Sciatic nerve (tissue), 2 donors: ENCODE measurements at regions not wholly inside any gene's neighbourhood (a gene's known extent, or its start where the extent isn't known, plus 50 kb on each side); places are given as distances from the start of the nearest gene placed in this dataset.

Source experiments
- ATAC-seq: fragments of 200-7000 bp; cut with Tn5 transposase; one replicate; pipeline ENCODE4 v1.9.1; 2020; ENCODE audit warnings: mild to moderate bottlenecking, moderate library complexity
- DNase-seq: peaks from one replicate; pipeline ENCODE4 v3.0.0-alpha.2; 2020; ENCODE audit warnings: low spot score
- intact Hi-C: fragments of 100-400 bp; cut with DNase I; formaldehyde crosslinking; loops from one replicate; pipeline ENCODE4 v1.14.2; 2022
- donor health status: DM: no; HTN: no; CAD: no.
- donor health status: DM: no; HTN: no; CAD: no.

DNA sequence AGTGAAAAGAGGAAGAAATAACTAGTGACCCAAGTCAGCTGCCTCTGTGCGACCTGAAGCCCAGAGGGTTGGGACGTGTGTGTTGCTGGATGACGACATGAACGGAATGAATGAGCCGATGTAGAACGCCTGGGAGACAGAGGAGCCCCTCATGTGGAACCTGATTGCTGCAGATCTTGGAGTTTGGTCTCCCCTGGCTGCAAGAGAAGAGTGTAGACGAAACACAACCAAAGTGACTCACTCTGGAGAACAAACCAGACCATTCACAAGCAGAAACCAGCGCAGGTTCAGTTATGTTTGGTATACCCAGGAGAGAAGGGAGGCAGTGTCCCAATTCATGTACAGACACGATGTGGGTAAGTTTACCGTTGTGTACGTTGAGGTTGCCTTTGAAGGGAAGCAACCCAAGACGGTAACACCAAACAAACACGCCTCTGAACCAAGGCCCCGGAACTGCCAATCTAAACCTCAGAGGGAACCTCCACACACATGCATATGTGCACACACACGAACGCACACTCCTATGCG is 265.9 kb downstream of the BMP7 start:
- intact Hi-C loops = no loop called here
- no peak for DNase-seq
- no peak for ATAC-seq

DNA sequence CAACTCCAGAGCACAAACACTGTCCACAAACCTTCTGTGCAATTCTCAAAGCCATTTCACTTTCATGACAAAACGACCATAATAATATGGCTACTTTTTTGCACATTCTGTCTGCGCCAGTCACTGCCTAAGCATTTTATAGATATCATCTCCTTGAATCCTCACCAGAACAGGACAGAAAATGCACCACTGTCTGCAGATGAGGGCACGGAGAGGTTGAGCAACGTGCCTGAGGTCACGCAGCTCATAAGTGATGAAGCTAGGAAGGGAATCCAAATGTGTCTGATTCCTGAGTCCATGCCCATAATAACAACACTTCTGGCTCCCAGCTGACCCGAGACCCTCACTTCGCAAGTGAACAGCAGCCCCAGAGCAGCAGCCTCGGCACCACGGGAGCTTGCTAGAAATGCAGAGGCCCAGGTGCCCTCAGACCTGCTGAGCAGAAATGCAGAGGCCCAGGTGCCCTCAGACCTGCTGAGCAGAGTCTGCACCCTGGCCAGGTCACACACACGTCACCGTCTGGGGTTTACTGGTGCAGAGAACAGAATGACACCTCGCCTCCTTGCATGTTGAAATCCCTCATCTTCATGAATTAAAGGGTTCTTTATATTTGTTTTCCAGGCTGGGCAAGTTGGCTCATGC is 265.2 kb downstream of the BMP7 start:
- intact Hi-C loops = no loop called here
- ATAC-seq = no peak
- DNase-seq = no peak

DNA sequence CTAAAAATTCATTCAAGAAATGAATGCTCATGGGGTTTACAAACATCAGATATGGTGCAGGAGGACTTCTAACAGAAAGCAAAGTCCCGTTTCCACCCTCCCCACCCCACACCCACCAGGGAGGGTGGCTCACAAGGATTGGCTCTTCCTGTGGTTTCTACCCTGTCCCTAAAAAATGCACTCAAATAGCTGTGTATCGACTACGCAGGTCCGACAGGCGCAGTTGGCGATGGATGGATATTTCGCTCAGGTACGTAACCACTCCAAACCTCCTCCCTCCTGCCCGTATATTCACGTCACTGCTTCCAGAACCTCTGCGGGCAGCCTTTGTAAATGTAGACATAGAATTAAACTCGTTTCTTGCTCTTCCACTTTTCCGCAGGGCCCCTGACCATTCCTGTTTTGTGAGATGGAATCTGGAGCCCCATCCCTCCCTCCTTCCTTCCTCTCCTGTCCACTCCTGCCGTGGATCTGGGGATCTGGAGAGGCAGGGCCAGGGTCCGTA is 264.3 kb downstream of the BMP7 start:
- ATAC-seq (no peak), DNase-seq (no peak)
- intact Hi-C loops = no loop called here

DNA sequence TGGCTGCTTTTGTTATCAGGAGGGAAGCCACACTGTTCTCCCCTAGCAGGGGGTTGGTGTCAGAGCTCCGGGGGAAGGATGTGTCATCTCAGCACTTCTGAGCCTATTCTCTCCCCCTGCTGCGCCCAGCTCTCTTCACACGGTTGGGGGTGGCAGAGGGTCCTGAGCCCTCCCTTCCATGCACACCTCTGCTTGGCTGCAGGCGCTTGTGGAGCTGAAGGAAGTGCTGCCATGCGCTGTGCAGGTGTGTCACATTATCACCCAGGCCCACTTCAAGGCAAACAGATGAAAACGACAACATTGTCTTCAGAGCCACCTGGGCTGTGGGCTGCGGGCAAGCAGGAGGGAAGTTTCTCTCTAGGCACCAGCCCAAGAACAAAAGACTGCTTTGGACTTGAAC is 263.4 kb downstream of the BMP7 start:
- DNase-seq (no peak), ATAC-seq (no peak)
- intact Hi-C loops = no loop called here

DNA sequence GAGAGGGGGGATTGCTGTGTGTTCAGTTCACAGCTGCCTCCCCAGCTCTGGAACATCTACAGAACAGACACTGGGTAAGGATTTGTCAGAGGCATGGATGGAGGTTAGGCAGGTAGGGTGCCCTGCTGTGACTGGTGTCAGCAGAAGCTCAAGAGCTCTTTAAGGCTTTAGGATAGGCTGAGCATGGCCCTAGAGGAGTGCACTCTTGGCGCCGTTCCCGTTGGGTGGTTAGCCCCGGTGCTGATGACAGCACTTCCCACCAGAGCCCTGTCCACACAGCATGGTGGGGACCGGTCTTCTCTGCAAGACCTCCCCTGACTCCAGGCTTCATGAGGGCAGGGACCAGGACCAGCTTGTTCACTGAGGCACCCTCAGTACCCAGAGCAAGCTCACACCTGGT is 262.0 kb downstream of the BMP7 start:
- ATAC-seq = no peak
- no peak for DNase-seq
- intact Hi-C loops = no loop called here

DNA sequence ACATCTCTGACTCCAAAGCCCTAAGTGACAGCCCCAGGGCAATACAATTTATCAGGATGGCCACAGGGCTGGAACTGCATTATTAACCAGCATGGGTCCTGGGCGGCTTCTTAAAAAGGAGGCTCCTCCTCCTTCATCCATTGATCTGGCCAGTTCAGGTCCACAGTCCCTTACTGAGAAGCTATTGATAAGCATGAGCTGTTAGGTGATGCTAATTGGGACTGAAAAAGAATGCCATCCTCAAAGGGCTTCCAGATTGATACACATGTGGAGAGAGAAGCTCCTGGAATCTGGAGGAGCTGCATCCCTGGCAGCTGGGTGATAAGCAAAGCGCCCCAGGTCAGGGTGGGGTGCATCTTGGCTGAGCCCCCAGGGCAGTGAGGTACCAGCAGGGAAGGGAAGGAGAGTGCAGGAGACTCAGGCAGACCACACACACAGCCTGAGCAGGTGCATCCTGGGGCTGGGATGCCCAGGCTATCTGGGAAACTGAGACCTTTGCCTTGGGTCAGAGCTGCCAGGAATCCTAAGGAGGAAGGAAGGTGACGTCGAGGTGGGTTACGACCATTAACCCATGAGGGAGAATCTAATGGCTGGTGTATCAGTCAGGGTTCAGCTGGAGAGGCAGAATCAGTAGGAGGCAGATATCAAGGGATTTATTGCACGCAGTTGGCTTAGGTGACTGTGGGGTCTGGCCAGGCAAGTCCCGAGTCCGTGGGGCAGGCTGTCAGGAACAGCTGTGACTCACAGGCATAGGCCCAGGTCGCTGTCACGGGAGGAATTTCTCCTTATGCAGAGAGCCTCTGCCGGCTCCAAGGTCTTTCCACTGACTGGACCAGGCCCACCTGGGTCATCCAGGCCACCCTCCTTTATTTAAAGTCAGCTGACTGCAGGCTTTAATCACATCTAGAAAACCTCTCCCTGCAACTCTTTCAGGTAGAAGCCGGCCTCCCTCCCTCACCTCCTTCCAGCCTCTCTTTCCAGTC is 261.2 kb downstream of the BMP7 start:
- intact Hi-C loops = no loop called here
- DNase-seq (no peak), ATAC-seq (no peak)

DNA sequence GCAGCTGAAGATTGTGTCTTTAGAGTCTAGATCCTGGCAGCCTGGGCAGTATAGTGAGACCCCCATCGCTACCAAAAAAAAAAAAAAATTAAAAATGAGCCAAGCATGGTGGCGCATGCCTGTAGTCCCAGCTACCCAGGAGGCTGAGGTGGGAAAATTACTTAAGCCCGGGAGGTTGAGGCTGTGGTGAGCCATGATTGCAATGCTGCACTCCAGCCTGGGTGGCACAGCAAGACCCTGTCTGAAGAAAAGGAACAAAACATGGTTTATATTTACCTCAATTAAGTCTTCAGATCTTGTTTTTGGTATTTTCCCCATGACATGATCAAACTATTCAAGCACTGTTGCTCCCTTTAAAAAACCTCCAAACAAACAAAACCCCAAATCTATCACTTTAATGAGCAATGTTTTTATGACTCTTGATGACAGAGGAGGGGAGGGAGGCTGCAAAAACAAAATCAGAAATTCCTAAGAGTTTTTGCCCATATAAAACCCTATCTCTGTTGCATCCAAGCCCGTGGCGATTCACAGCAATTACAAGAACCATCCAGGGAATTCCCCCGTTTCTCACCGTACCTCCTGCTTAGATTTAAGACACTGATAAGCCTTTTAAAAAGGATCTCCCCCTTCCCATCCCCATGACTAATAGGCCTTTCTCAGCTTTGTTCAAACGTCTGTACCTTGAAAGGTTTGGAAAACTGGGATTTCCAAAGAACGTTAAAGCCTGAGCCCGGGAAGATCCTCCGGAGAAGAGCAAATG is 259.9 kb downstream of the BMP7 start:
- intact Hi-C loops = no loop called here
- no peak for DNase-seq
- ATAC-seq = no peak

DNA sequence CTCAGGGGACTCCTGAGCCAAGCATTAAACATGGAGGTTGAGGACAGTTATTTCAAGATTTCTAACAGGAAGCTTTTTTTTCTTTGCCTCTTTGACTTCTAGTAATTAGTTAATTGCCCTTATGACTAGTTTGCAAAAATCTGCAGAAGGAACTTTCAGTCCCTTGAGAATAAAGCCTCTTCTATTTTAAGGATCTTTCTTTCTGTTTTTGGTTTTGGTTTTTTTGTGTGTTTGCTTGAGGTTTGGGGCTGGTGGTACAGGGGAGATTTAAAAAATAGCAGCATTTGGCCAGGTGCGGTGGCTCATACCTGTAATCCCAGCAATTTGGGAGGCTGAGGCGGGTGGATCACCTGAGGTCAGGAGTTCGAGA is 259.3 kb downstream of the BMP7 start:
- intact Hi-C loops = no loop called here
- no peak for DNase-seq
- no peak for ATAC-seq

DNA sequence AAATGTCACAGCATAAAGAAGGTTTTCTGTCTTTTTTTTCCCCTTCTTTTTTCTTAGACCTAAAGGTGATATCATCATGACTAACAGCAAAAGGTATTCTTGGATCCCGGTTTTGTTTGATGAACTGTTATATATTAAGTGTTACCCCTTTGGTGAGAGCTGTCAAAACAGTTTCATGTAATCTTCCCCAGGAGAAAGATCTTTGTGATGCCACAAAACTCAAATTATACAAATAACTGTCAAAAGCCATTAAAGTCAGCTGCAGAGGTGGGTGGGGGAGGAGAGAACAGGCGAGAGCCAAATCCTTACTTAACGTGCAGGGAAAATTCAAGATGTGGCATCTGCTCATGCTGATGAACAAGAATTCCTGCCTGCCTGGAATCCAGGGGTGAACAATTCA is 258.2 kb downstream of the BMP7 start:
- DNase-seq (no peak), ATAC-seq (no peak)
- intact Hi-C loops = no loop called here

DNA sequence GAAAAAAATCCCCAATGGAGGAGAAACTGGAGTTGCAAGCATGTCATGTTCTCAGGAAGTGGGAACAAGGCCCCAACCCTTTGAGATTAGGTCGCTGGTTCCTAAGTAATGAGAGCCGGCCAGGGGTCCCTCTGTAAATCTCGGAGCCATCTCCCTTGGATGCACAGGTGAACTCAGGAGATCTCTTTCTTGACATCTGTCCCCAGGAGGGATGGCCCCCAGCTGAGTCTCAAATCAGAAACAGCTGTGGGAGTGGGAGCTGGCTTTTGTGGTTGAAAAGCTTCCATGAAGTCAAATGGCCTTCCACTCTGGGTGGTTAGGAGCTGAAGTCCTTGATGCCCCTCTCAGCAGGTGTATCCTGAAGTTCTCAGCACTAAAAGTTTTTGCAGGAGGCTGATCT is 257.1 kb downstream of the BMP7 start:
- no peak for ATAC-seq
- DNase-seq = no peak
- intact Hi-C loops = no loop called here

DNA sequence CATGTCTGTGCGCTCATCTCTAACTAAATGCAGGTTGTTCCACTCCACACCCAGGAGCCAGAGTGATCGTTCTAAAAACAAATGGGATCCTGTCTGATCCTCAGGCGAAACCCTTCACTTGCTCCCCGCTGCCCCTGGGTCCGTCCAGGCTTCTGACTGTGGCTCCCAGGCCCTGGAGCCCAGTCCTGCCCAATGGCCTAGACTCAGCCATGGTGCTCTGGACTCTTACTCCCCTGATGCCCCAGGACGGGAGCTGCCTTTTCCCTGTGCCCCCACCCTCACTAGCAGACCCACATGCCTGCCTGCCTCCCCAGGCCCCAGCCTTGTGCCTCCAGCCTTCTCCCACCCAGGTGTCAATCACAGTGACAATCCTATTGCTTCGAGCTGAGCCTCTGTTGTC is 256.7 kb downstream of the BMP7 start:
- ATAC-seq (no peak), DNase-seq (no peak)
- intact Hi-C loops = no loop called here

DNA sequence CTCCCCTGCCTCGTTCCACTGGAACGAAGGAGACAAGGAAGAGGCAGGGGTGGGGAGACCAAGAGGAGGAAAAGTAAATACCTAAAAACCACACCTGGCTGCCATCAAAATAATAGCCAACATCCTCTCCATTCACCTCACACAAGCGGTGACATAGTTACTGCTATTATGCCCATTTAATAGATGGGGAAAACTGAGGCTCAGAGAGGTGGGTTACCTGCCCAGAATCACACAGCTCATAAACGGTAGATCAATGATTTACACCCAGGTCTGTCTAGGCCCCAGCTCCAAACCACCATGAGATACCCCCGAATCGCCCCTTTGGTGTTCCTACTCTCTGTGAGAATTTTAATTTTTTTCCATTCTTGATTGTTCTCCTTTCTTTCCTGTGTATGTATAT is 253.8 kb downstream of the BMP7 start:
- DNase-seq (no peak), ATAC-seq (no peak)
- intact Hi-C loops = no loop called here

DNA sequence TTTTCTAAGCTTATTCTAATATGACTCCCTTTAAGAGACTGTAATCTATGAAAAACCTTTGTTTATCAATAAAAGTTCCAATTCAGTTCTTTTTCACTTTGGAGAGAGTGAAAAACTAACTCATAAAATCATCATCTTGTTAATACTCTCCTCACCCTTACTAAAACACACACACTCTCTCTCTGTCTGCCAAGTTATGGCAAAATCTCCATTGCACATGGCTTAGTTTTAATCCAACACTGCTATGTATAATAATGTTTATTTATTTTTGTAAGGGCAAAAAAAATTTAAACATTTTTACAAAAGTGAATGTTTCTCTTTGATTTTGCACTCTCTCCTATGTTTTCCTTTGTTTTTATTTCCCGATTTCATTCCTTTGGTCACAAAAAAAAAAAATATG is 253.2 kb downstream of the BMP7 start:
- no peak for DNase-seq
- no peak for ATAC-seq
- intact Hi-C loops = no loop called here

DNA sequence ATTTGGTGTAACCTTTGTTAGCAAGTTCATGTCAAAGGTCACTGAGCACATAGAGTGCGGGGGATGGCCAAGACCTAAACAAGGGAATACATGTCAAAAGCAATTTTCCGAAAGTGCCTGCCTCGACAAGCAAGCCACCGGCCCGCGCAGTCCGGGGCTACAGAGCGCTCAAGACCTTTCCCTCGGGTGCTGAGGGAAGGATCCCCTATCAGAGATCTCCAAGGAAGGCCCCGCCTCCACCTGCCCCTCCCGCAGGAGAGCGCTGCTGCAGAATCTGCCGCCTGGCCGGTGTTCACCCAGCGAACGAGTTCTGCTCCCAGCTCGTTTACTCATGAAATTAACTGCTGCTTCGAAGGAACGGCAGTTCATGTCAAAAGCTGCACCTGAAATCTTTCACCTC is 252.7 kb downstream of the BMP7 start:
- intact Hi-C loops = no loop called here
- DNase-seq (no peak), ATAC-seq (no peak)

DNA sequence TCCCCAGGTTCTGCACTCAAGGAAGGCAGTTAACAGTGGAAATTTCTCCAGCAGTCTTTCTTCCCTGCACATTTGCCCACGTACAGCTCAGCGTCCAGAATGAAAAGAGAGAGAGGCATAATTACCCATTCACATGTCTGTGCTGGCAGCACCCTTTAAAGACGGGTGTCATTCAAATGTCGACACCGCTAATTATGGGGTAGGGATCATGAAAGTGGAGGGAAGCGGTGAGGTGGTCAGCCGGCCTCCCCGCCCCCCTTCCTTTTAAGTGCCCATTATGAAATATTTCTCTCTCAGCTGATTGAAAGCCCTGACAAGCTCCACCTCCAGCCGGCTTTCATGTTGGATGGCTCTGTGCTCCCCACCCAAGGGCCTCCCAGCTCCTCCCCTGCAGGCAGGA is 246.1 kb downstream of the BMP7 start:
- ATAC-seq = no peak
- intact Hi-C loops = no loop called here
- DNase-seq = no peak

DNA sequence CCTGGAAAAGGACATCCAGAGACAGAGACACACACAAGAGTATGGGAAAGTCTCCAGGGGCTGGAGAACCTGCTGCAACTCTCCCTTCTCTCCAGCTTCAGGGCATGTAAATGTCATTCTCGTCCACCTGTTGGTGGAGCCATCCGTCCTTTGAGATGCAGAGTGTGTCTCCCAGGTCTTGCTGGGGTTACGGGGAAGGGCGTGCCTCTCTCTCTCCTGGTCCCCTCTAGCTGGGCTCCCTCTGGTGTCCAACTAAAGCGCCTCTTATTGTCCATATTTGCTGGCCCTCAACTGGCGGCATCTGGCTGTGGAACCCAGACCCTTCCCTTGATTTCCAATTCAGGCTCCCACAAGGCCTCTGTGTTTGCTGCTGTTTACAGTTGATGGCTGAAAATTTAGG is 244.1 kb downstream of the BMP7 start:
- DNase-seq (no peak), ATAC-seq (no peak)
- intact Hi-C loops = no loop called here

DNA sequence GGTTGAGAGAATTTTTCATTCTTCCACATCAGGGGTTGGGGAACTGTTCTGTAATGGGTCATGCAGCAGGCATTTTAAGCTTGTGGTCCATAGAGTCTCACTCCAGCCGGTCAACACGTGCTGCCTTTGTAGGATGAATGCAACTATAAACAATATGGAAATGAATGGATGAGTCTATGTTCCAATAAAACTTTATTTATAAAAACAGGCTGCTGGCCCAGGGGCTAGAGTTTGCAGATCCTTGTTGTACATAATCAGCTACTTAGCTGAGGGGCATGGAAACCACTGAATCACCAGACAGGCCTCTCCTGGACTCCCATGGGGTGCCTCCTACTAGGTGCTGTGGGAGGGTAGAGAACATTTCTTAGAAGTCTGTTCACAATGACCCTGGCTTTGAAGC is 243.4 kb downstream of the BMP7 start:
- intact Hi-C loops = no loop called here
- DNase-seq (no peak), ATAC-seq (no peak)

DNA sequence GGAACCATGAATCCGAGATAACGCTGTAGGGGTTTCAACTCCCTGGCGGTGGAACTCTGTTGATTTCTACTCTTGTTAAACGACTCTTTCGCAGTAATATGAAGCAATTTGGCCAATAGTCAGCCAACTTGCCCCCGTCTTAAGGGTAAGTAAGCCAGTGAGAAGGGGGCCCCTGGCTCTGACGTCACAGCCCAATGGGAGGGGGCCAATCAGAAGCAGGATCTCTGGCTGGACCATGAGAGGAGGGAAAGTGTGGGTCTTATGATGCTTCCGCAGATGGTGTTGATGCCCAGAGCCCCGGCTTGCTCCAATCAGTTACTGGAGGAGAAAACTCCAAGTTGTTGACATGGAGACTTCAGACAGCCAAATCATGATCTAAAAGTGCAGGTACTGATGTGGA is 242.4 kb downstream of the BMP7 start:
- ATAC-seq (no peak), DNase-seq (no peak)
- intact Hi-C loops = no loop called here

DNA sequence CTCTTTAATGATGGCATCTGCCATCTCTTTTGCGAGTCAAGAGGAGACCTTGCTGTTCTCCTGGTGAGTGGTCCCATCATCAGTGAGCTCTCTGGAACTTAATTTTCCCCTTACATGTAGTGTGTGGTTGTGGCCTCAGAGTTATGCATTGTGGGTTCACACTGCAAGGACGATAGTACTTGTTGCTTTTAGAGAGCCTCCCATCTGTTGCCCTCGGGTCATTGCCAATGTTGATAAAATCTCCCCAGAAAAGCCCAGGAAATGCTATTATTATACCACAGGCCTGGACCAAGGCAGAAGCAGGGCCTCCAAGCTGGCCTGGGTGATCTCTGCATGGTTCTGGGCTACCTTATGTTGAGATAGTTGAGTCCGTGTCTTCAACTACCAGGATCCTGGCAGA is 241.6 kb downstream of the BMP7 start:
- ATAC-seq = no peak
- intact Hi-C loops = no loop called here

DNA sequence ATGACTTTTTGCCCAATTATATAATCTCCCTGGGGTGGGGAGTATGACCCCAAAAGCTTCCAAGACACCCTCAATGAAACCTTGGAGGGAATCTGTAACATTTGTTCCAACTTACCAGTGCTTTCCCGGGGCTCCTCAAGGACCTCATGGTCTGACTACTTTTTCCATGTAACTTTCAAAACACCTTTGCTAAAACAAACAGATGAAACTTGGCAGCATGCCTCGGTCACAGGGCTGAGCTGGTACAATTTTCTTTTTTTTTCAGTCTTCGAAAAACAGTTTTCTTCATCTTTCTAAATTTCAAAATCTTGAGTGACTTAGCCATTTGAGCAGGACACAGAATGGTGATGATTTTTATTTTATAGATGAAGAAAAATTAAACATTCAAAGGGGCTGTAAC is 241.2 kb downstream of the BMP7 start:
- intact Hi-C loops = no loop called here
- ATAC-seq = no peak
- DNase-seq = no peak

More for the DNA sequence above, 241.6 kb downstream of the BMP7 start:
- no peak for DNase-seq
